HEK293 (cell line): ENCODE measurements at regions not wholly inside any gene's neighbourhood (a gene's known extent, or its start where the extent isn't known, plus 50 kb on each side); places are given as distances from the start of the nearest gene placed in this dataset.

Source experiments
- CTCF ChIA-PET: fragments of 350-600 bp; formaldehyde crosslinking; extraction: SDS; loops from one replicate; lab custom pipeline; 2021; ENCODE audit warnings: antibody characterized with exemption; lab: Yijun Ruan, JAX
- POLR2A ChIA-PET: fragments of 300-600 bp; formaldehyde crosslinking; extraction: SDS; loops from one replicate; lab custom pipeline; 2020; ENCODE audit warnings: antibody characterized with exemption, inconsistent platforms; lab: Yijun Ruan, JAX
- H3K27ac ChIP-seq: fragments of 200-500 bp; sonication (Bioruptor generic); 2 replicates; pipeline ENCODE4 v1.5.1; 2014; ENCODE audit warnings: low read depth, low read length, control low read depth, inconsistent platforms; ENCODE audit errors: extremely low read depth
- H3K36me3 ChIP-seq, 2 experiments: fragments of 200-500 bp in 1 of 2; sonication (Bioruptor generic) in 1 of 2; 1 replicate in 1 of 2; 2 replicates in 1 of 2; pipeline ENCODE4 v1.5.1; 2014 to 2017; ENCODE audit warnings: inconsistent platforms in 2 of 2, low read length in 2 of 2; ENCODE audit not compliant: control insufficient read depth in 2 of 2, insufficient read depth in 1 of 2
- H3K4me1 ChIP-seq: fragments of 200-500 bp; sonication (Bioruptor generic); 2 replicates; pipeline ENCODE4 v1.5.1; 2014; ENCODE audit warnings: mild to moderate bottlenecking, low read length, inconsistent platforms; ENCODE audit not compliant: control insufficient read depth, insufficient read depth
- H3K4me3 ChIP-seq: 2 replicates; pipeline ENCODE4 v1.5.1; 2011; ENCODE audit warnings: low read depth, mild to moderate bottlenecking, control low read depth, low read length, moderate library complexity
- H3K9me3 ChIP-seq: fragments of 200-500 bp; sonication (Bioruptor generic); 2 replicates; pipeline ENCODE4 v1.5.1; 2014; ENCODE audit warnings: low read depth, low read length, inconsistent platforms; ENCODE audit not compliant: control insufficient read depth, insufficient read depth
- BCL11A ChIP-seq: fragments of 450-650 bp; formaldehyde crosslinking; IDR thresholded peaks from 2 replicates; pipeline ENCODE4 v1.5.1; 2016; ENCODE audit warnings: low read depth, missing biosample characterization, missing genetic modification characterization
- CTCF ChIP-seq: fragments of 450-650 bp; formaldehyde crosslinking; IDR thresholded peaks from 2 replicates; pipeline ENCODE4 v1.5.1; 2016; ENCODE audit warnings: missing biosample characterization, missing genetic modification characterization
- KLF16 ChIP-seq: fragments of 450-650 bp; formaldehyde crosslinking; IDR thresholded peaks from 2 replicates; pipeline ENCODE4 v1.5.1; 2017; ENCODE audit warnings: missing biosample characterization, missing genetic modification characterization
- PRDM10 ChIP-seq: fragments of 450-650 bp; formaldehyde crosslinking; IDR thresholded peaks from 2 replicates; pipeline ENCODE4 v1.5.1; 2016; ENCODE audit warnings: missing biosample characterization, missing genetic modification characterization
- YY1 ChIP-seq: fragments of 450-650 bp; formaldehyde crosslinking; IDR thresholded peaks from 2 replicates; pipeline ENCODE4 v1.5.1; 2018; ENCODE audit warnings: missing biosample characterization, missing genetic modification characterization
- YY2 ChIP-seq: fragments of 450-650 bp; formaldehyde crosslinking; IDR thresholded peaks from 2 replicates; pipeline ENCODE4 v1.5.1; 2016; ENCODE audit warnings: missing biosample characterization, missing genetic modification characterization
- ZNF133 ChIP-seq: fragments of 450-650 bp; formaldehyde crosslinking; IDR thresholded peaks from 2 replicates; pipeline ENCODE4 v1.5.1; 2016; ENCODE audit warnings: missing biosample characterization, missing genetic modification characterization
- ZNF138 ChIP-seq: fragments of 450-650 bp; formaldehyde crosslinking; IDR thresholded peaks from 2 replicates; pipeline ENCODE4 v1.5.1; 2016; ENCODE audit warnings: missing biosample characterization, missing genetic modification characterization, borderline replicate concordance
- ZNF157 ChIP-seq: fragments of 450-650 bp; formaldehyde crosslinking; IDR thresholded peaks from 2 replicates; pipeline ENCODE4 v1.5.1; 2016; ENCODE audit warnings: missing biosample characterization, missing genetic modification characterization
- ZNF169 ChIP-seq: fragments of 450-650 bp; formaldehyde crosslinking; IDR thresholded peaks from 2 replicates; pipeline ENCODE4 v1.5.1; 2016; ENCODE audit warnings: missing biosample characterization, missing genetic modification characterization
- ZNF292 ChIP-seq: fragments of 450-650 bp; formaldehyde crosslinking; IDR thresholded peaks from 2 replicates; pipeline ENCODE4 v1.5.1; 2016; ENCODE audit warnings: low read depth, missing biosample characterization, missing genetic modification characterization, borderline replicate concordance
- ZNF311 ChIP-seq: fragments of 450-650 bp; formaldehyde crosslinking; IDR thresholded peaks from 2 replicates; pipeline ENCODE4 v1.5.1; 2017; ENCODE audit warnings: missing biosample characterization, missing genetic modification characterization, borderline replicate concordance
- ZNF362 ChIP-seq: fragments of 450-650 bp; formaldehyde crosslinking; IDR thresholded peaks from 2 replicates; pipeline ENCODE4 v1.5.1; 2016; ENCODE audit warnings: missing biosample characterization, missing genetic modification characterization
- ZNF391 ChIP-seq: fragments of 450-650 bp; formaldehyde crosslinking; IDR thresholded peaks from 2 replicates; pipeline ENCODE4 v1.5.1; 2016; ENCODE audit warnings: low read depth, missing biosample characterization, missing genetic modification characterization, borderline replicate concordance
- ZNF394 ChIP-seq: fragments of 450-650 bp; formaldehyde crosslinking; IDR thresholded peaks from 2 replicates; pipeline ENCODE4 v1.5.1; 2016; ENCODE audit warnings: missing biosample characterization, missing genetic modification characterization, mild to moderate bottlenecking, moderate library complexity, borderline replicate concordance
- ZNF398 ChIP-seq: fragments of 450-650 bp; formaldehyde crosslinking; IDR thresholded peaks from 2 replicates; pipeline ENCODE4 v1.5.1; 2017; ENCODE audit warnings: missing biosample characterization, missing genetic modification characterization
- ZNF561 ChIP-seq: fragments of 450-650 bp; IDR thresholded peaks from 2 replicates; pipeline ENCODE4 v1.5.1; 2018; ENCODE audit warnings: missing biosample characterization, missing genetic modification characterization, borderline replicate concordance
- ZSCAN4 ChIP-seq: fragments of 450-650 bp; formaldehyde crosslinking; IDR thresholded peaks from 2 replicates; pipeline ENCODE4 v1.5.1; 2017; ENCODE audit warnings: missing biosample characterization, missing genetic modification characterization
- TF ChIP-seq, protein P1 (sequence below): fragments of 450-650 bp; formaldehyde crosslinking; IDR thresholded peaks from 2 replicates; pipeline ENCODE4 v1.5.0; 2017; ENCODE audit warnings: missing biosample characterization, missing genetic modification characterization, borderline replicate concordance

GRCh38 chr11:112599856-112600533 is 339.3 kb upstream of the PLET1 start (continued):
- TF ChIP-seq YY1 (tag by site-specific recombination) (no peak), ZNF398 (tag by site-specific recombination) (no peak), KLF16 (no peak), YY2 (tag by site-specific recombination) (no peak), ZNF292 (tag by site-specific recombination) (no peak)
- TF ChIP-seq, protein P1, sequence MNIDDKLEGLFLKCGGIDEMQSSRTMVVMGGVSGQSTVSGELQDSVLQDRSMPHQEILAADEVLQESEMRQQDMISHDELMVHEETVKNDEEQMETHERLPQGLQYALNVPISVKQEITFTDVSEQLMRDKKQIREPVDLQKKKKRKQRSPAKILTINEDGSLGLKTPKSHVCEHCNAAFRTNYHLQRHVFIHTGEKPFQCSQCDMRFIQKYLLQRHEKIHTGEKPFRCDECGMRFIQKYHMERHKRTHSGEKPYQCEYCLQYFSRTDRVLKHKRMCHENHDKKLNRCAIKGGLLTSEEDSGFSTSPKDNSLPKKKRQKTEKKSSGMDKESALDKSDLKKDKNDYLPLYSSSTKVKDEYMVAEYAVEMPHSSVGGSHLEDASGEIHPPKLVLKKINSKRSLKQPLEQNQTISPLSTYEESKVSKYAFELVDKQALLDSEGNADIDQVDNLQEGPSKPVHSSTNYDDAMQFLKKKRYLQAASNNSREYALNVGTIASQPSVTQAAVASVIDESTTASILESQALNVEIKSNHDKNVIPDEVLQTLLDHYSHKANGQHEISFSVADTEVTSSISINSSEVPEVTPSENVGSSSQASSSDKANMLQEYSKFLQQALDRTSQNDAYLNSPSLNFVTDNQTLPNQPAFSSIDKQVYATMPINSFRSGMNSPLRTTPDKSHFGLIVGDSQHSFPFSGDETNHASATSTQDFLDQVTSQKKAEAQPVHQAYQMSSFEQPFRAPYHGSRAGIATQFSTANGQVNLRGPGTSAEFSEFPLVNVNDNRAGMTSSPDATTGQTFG (tag by site-specific recombination) = no peak

GRCh38 chr11:112605093-112605666 is 344.5 kb upstream of the PLET1 start:
- Histone ChIP-seq H3K36me3 (no peaks in the 10 kb centered on the region), H3K4me3 (no peak overlapping the region), H3K4me1 (no peaks in the 10 kb centered on the region), H3K27ac (no peak overlapping the region), H3K9me3 (no peaks in the 10 kb centered on the region)
- ChIA-PET POLR2A (interaction anchor here (0.6 kb wide), 1 partner anchor 666 kb away, joined by 7 read pairs; no protein-coding TSS in a partner anchor), CTCF (interaction anchor here (0.8 kb wide), 1 partner anchor 684 kb away, joined by 3 read pairs; no protein-coding TSS in a partner anchor)
- no peak for TF ChIP-seq PRDM10
- TF ChIP-seq ZSCAN4 = no peak
- TF ChIP-seq BCL11A (tag by site-specific recombination) = no peak
- TF ChIP-seq ZNF561 (tag by site-specific recombination) = no peak
- TF ChIP-seq ZNF311 (tag by site-specific recombination) = no peak
- no peak for TF ChIP-seq ZNF133 (tag by site-specific recombination)
- no peak for TF ChIP-seq ZNF157 (tag by site-specific recombination)
- TF ChIP-seq ZNF138 (tag by site-specific recombination) = no peak
- no peak for TF ChIP-seq ZNF362 (tag by site-specific recombination)
- no peak for TF ChIP-seq ZNF391 (tag by site-specific recombination)
- TF ChIP-seq ZNF394 (tag by site-specific recombination) = no peak
- TF ChIP-seq CTCF (tag by site-specific recombination) = no peak
- no peak for TF ChIP-seq ZNF169 (tag by site-specific recombination)
